ENCODE measurements at regions not wholly inside any gene's neighbourhood (a gene's known extent, or its start where the extent isn't known, plus 50 kb on each side); places are given as distances from the start of the nearest gene placed in this dataset.

DNA sequence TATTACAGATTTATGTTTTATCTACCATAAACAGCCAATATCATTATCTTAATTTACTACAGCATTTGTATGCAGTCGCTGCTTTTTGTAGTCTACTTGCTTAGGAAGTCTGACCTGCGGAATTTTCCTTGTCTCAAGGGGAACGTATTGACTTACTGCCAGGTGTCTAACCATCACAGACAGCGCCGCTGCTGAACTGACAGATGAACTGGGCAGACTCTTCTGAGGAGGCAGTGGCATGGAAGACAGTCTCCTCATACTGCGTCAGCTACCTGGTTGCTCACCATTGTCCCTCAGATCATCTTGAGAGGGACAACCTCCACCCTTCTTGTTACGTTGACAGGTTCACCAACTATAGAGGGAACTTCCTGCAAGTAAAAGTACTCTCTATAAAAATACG is 574.3 kb upstream of the ZNF462 start:
- H3K27ac Mint-ChIP-seq = no peak overlapping the region
- no peak for ATAC-seq
- H3K27me3 Mint-ChIP-seq = no peaks in the 10 kb centered on the region
- H3K4me1 Mint-ChIP-seq = no peaks in the 10 kb centered on the region
- no peaks in the 10 kb centered on the region for H3K9me3 Mint-ChIP-seq
- H3K36me3 Mint-ChIP-seq = no peaks in the 10 kb centered on the region
- H3K4me3 Mint-ChIP-seq = no peak overlapping the region

DNA sequence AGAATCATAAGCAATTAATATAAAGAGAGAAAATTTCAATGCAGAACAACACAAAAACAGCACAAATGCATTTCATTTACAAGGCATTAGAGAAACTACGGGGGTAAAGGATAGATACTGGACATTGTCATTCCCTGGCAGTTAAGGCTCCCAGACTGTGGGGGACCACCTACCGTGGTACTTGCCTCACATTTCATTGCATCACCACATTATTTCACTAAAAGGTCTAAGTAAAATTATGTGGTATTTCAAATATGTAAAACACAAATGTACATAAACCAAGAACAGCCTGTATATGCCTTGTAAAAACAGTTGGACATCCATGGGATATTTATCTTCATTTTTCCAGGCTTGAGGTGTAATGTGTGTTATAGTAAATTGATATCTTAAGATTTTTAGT is 571.2 kb upstream of the ZNF462 start:
- no peaks in the 10 kb centered on the region for H3K36me3 Mint-ChIP-seq
- no peaks in the 10 kb centered on the region for H3K27me3 Mint-ChIP-seq
- ATAC-seq = no peak
- H3K4me1 Mint-ChIP-seq = no peaks in the 10 kb centered on the region
- H3K9me3 Mint-ChIP-seq = no peaks in the 10 kb centered on the region
- H3K4me3 Mint-ChIP-seq = no peak overlapping the region
- H3K27ac Mint-ChIP-seq = no peak overlapping the region

DNA sequence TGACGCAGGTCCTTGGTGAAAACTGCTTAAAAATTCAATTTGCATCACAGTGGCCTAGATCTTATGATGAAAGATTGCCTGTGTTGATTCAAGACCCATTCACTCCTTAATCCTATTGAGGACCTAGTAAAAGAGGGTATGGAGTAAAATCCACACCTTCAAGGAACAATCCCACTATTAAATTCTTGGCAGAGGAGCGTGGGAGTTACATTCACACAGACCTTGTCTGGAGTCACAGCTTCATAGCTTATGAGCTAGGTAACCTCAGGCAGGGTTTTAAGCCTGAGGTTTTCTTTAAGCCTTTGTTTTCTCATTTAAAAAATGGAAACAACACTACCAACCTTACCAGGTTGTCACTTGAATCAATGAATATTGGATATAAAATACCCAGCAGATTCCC is 566.5 kb upstream of the ZNF462 start:
- Mint-ChIP-seq H3K36me3 (no peaks in the 10 kb centered on the region), H3K27ac (no peak overlapping the region), H3K4me3 (no peak overlapping the region), H3K4me1 (no peaks in the 10 kb centered on the region), H3K9me3 (peaks cover 2% of the 10 kb centered on the region), H3K27me3 (no peaks in the 10 kb centered on the region)
- ATAC-seq = no peak

DNA sequence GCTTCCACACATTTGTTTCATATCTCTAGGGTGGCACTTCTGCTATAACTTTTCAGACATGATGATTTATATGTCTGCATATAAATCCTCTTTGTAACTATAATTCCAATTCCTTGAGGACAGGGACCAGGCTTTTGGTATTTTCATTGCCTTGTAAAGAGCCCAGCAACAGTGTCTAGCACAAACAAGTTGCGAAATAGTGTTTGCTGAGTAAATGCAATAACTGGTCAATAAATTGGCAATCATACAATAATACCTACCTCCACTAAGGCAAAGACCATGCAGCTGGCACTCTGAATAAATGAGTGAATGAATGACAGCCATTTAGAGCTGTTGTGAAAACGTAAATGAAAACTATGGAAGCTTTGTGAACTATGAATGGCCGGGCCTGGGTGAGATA is 564.0 kb upstream of the ZNF462 start:
- Mint-ChIP-seq H3K27ac (no peak overlapping the region), H3K4me1 (no peaks in the 10 kb centered on the region), H3K9me3 (peaks cover 2% of the 10 kb centered on the region), H3K27me3 (no peaks in the 10 kb centered on the region), H3K4me3 (no peak overlapping the region), H3K36me3 (no peaks in the 10 kb centered on the region)
- ATAC-seq = no peak

DNA sequence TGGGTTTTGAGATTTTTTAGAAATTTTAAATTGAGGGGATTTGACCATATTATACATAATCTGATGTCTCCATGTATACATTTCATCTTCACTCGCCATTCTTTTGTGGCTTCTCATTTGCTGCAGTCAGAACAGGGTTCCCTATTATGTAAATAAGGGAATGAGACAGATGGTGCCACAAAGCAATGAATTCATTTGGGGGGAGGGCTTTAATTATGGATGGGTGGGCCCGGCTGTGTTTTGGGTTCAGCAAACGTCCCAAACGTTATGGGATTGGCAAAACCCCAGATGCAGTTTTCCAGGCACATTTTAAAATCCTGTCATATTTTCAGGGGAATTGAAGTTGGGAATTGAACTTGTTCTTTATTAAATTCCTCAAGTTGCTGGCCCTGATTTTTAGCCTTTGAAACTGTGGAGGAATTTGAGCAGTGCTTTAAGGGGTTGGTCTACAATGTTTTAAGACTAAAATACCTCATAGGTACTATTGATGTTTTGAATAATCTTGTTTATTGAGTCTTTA is 558.5 kb upstream of the ZNF462 start:
- no peaks in the 10 kb centered on the region for H3K36me3 Mint-ChIP-seq
- H3K9me3 Mint-ChIP-seq = peaks cover 3% of the 10 kb centered on the region
- H3K27me3 Mint-ChIP-seq = no peaks in the 10 kb centered on the region
- no peak overlapping the region for H3K4me3 Mint-ChIP-seq
- H3K27ac Mint-ChIP-seq = no peak overlapping the region
- no peak for ATAC-seq
- no peaks in the 10 kb centered on the region for H3K4me1 Mint-ChIP-seq

- Mint-ChIP-seq H3K27ac (no peak overlapping the region), H3K36me3 (no peaks in the 10 kb centered on the region), H3K27me3 (no peaks in the 10 kb centered on the region), H3K4me1 (no peaks in the 10 kb centered on the region), H3K9me3 (peaks cover 7% of the 10 kb centered on the region), H3K4me3 (no peak overlapping the region)
- ATAC-seq = no peak
Observed at GRCh38 chr9:106305428-106306133, 557.4 kb upstream of the ZNF462 start.

- Mint-ChIP-seq H3K36me3 (no peaks in the 10 kb centered on the region), H3K27me3 (no peaks in the 10 kb centered on the region), H3K9me3 (peaks cover 10% of the 10 kb centered on the region), H3K4me1 (no peaks in the 10 kb centered on the region), H3K4me3 (no peak overlapping the region), H3K27ac (no peak overlapping the region)
- no peak for ATAC-seq
Observed at GRCh38 chr9:106307670-106308069, 555.3 kb upstream of the ZNF462 start.

- Mint-ChIP-seq H3K9me3 (peaks cover 10% of the 10 kb centered on the region), H3K36me3 (no peaks in the 10 kb centered on the region), H3K27me3 (no peaks in the 10 kb centered on the region), H3K4me1 (no peaks in the 10 kb centered on the region), H3K27ac (no peak overlapping the region), H3K4me3 (no peak overlapping the region)
- no peak for ATAC-seq
Observed at GRCh38 chr9:106309925-106310324, 553.0 kb upstream of the ZNF462 start.

DNA sequence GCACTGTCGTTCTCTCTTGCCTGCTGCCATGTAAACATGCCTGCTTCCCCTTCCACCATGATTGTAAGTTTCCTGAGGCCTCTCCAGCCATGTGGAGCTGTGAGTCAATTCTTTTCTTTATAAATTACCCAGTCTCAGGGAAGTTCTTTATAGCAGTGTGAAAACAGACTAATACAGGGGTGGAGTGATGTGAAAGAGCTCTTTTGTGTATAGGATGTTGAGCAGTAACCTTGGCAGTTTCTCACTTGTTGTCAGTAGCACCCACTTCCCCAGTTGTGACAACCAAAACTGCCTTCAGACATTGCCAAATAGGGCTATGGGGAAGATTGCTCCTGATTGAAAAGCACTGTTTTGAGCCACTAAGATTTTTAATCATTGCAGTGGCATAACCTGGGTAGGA is 552.2 kb upstream of the ZNF462 start:
- no peak overlapping the region for H3K4me3 Mint-ChIP-seq
- H3K27me3 Mint-ChIP-seq = no peaks in the 10 kb centered on the region
- H3K9me3 Mint-ChIP-seq = peaks cover 10% of the 10 kb centered on the region
- no peak for ATAC-seq
- no peak overlapping the region for H3K27ac Mint-ChIP-seq
- no peaks in the 10 kb centered on the region for H3K4me1 Mint-ChIP-seq
- H3K36me3 Mint-ChIP-seq = no peaks in the 10 kb centered on the region

DNA sequence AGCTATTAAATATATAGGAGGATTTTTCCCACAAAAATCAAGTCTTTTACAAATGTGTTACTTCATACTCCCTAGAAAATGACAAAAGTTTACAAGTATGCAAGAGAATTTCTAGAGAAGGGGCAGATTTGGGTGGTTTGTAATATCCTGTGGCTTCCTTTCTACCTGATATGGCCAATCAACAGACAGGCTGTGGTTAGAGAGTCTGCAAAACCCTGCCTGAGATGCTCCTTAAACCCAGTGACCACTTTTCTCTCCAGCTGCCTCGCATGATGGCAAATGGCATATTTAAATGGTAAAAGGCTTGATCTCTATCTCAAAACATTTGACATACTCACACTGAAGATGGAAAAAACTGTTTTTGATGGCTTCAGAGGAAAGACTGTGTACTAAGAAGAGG is 550.1 kb upstream of the ZNF462 start:
- no peak overlapping the region for H3K27ac Mint-ChIP-seq

GRCh38 chr9:106314476-106314875 is 548.5 kb upstream of the ZNF462 start:
- Mint-ChIP-seq H3K27me3 (no peaks in the 10 kb centered on the region), H3K4me3 (no peak overlapping the region), H3K27ac (no peak overlapping the region), H3K36me3 (no peaks in the 10 kb centered on the region), H3K4me1 (no peaks in the 10 kb centered on the region), H3K9me3 (peaks cover 7% of the 10 kb centered on the region)
- ATAC-seq = no peak

More for the DNA sequence above, 550.1 kb upstream of the ZNF462 start:
- H3K9me3 Mint-ChIP-seq = peaks cover 10% of the 10 kb centered on the region
- no peak for ATAC-seq
- H3K4me3 Mint-ChIP-seq = no peak overlapping the region
- H3K27me3 Mint-ChIP-seq = no peaks in the 10 kb centered on the region
- H3K36me3 Mint-ChIP-seq = no peaks in the 10 kb centered on the region
- H3K4me1 Mint-ChIP-seq = no peaks in the 10 kb centered on the region

DNA sequence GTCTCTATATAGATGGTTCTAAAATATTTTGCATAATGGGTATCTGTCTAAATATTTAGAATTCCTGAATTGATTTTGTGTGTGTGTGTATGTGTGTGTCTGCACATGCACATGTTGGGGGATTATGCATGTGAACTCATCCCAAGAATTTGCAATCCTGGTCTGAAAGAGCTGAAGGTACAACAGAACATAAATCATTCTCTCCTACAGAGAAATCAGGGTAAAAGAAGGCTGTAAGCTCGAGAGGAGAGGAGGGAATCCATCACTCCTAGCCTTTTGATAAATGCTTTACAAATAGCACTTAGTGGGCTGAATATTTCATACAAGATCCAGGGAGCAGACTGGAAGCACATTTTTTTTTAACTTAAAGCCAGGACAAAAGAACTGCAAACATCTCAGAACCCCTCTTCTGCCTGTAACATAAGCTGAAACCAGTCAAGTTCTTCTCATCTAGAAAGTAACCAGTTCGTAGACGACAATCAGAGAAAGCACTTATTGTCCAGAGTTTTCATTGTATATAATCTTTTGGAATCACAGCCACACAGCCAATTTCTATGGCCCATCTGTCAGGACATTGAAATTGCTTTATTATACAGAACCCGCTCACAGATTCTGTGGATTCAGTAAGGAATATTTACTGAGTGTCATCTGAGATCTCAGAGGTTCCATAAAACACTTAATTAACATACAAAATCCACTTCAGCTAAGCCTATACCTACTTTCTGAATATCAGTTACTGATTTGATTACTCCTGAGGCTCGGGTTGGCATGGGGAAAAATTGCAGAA is 541.4 kb upstream of the ZNF462 start:
- no peaks in the 10 kb centered on the region for H3K27me3 Mint-ChIP-seq
- no peak for ATAC-seq
- H3K27ac Mint-ChIP-seq = no peak overlapping the region
- no peaks in the 10 kb centered on the region for H3K9me3 Mint-ChIP-seq
- H3K36me3 Mint-ChIP-seq = no peaks in the 10 kb centered on the region
- no peaks in the 10 kb centered on the region for H3K4me1 Mint-ChIP-seq
- no peak overlapping the region for H3K4me3 Mint-ChIP-seq

- Mint-ChIP-seq H3K9me3 (no peaks in the 10 kb centered on the region), H3K27ac (no peak overlapping the region), H3K36me3 (no peaks in the 10 kb centered on the region), H3K4me3 (no peak overlapping the region), H3K27me3 (no peaks in the 10 kb centered on the region), H3K4me1 (no peaks in the 10 kb centered on the region)
- ATAC-seq = no peak
Observed at GRCh38 chr9:106322706-106323245, 540.2 kb upstream of the ZNF462 start.

GRCh38 chr9:106324053-106324585 is 538.8 kb upstream of the ZNF462 start:
- Mint-ChIP-seq H3K4me1 (no peaks in the 10 kb centered on the region), H3K27me3 (no peaks in the 10 kb centered on the region), H3K36me3 (no peaks in the 10 kb centered on the region), H3K9me3 (no peaks in the 10 kb centered on the region), H3K27ac (no peak overlapping the region), H3K4me3 (no peak overlapping the region)
- no peak for ATAC-seq

DNA sequence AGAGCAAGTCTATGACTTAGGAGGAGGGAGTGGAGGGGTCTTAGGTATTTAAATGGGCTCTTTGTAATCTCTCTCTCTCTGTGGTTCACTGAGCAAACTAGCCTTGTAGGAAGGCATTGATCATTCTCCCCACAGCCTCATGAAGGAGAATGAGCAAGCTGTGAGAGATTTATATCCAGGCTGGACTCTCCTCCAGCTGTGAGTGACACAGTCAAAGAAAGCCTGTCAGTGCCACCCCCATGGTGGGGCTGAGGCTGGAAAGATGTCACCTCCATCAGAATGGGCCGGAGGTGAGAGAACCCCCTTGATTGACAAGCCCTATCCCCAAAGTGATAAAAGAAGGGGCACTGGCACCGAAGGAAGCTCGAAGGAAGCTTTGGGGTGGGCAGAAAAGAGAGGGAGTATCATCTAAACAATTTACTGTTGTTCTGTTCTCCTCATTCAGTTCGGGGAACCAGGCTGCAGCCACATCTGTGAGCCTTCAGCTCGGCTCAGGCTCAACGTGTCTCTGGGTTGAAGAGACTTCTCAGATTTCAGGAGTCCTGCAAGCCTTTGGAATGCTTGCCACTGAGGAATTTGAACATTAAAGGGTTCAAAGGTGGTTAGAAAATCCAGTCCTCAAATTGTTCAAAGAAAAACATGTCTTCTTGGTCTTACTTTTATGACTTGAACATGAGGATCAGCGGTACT is 538.2 kb upstream of the ZNF462 start:
- Mint-ChIP-seq H3K4me3 (no peak overlapping the region), H3K36me3 (no peaks in the 10 kb centered on the region), H3K27ac (no peak overlapping the region), H3K4me1 (no peaks in the 10 kb centered on the region), H3K9me3 (no peaks in the 10 kb centered on the region), H3K27me3 (no peaks in the 10 kb centered on the region)
- no peak for ATAC-seq

Data from stimulated activated memory B cell treated with anti-CD40 and anti-IgM and Interleukin-4, amounts not matched to agents 10 μg/mL and 1 μg/mL and 100 μg/mL, for 72 hours (primary cell).